NOMO-1 (cell line): ENCODE measurements at regions not wholly inside any gene's neighbourhood (a gene's known extent, or its start where the extent isn't known, plus 50 kb on each side); places are given as distances from the start of the nearest gene placed in this dataset.

ENCODE experiments used
- DNase-seq, 2 experiments: peaks; one replicate each; lab custom pipeline; 2025; ENCODE audit not compliant: unreplicated experiment in 2 of 2; lab: John Stamatoyannopoulos, UW

- no peak for DNase-seq
Observed at GRCh38 chr1:37308031-37308960, 166.1 kb upstream of the ZC3H12A start.

- DNase-seq = no peak
Observed at GRCh38 chr1:37309574-37309973, 164.8 kb upstream of the ZC3H12A start.

DNA sequence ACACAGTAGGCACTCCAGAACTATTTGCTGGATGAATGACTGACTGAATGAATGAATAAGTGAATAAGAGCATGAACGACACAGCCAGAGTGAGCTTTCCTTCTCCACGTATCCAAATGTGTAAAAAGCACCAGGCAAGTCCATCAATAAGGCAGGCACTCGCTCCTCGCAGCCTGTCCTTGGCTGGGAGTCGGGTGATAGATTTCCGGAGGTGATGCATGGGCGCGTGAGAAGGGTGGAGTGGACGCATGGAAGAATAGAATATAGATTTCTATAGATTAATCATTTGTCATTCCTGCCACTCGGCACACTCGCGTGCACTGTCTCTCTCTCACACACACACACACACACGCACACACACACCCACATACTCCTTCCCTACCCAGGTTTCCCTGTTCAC lies 164.3 kb upstream of the ZC3H12A start:
- DNase-seq = no peak

GRCh38 chr1:37315371-37315846 lies 159.0 kb upstream of the ZC3H12A start:
- DNase-seq = no peak

DNA sequence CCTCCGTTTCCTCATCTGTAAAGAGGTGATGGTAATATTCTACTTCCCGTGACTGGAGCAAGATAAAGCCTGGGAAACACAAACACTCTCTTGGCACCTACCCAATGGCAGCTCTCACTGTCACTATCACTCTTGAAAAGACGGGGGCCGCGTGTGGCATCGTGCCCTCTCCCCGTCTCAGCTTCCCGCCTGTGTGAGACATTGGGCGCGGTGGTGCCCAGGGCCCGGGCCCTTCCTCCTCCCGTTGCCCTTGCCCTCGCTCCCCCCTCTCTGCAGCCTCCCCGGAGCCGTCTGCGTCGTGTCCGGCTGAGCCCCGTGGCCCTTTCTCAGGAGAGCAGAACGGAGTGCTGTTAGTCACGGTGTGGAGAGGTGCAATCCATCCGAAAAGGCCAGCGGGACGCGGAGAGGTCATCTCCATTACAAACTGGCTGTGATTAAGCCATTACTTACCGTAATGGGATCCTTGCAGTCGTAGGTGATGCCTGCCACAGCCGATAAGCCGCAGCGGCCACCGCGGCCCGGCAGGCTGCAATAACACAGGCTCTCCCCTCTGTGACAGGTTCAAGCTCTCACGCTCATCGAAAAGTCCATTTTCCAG lies 156.4 kb upstream of the ZC3H12A start:
- no peak for DNase-seq

DNA sequence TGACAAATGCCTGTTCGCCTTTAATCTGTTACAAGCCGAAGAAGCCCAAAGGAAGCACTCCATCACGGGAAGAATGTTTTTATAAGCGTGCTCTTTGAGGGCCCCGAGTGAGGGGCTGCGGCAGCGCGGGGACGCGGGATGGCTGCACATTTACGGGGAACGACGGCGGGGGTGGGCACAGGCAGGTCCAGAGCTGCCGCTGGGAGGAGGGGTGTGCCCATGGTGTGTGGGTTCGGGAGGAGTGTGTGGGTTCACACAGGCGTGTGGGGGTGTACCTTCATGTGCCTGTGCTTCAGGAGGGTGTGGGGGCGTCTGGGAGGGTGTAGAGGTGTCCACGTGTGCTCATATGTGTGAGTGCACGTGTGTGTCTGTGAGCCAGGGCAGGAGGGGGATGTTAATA lies 155.9 kb upstream of the ZC3H12A start:
- no peak for DNase-seq

- DNase-seq = no peak
Observed at GRCh38 chr1:37319284-37319683, 155.1 kb upstream of the ZC3H12A start.

DNA sequence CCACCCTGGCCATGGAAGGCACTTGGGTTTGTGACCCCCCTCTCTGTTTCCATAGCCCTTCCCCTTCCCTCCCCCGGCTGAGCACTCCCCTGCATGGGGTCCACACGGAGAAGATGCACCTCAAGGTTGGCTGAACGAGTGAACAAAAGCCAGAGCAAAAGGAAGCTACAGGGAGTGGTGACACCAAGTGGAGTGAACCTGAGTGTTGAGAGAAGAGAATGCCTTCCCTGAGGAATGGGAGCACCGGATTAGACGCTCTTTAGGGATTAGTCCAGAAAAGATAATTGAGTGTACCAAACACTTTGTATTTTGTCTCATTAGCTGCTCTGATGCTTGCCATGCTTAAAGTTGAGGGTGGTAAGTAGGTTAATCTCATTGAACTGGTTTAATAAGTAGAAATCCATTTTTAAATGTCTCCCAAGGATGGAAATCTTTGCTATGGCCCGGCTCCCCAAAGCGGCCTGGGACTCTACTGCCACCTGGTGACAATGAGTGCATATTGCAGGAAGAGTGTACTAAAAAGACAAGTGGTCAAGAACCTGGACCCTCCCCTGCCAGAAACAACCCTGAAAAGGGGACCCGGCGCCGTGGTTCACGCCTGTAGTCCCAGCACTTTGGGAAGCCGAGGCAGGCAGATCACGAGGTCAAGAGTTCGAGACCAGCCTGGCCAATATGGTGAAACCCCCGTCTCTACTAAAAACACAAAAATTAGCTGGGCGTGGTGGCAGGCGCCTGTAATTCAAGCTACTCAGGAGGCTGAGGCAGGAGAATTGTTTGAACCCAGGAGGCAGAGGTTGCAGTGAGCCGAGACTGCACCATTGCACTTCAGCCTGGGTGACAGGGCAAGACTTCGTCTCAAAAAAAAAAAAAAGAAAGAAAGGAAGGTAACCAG lies 150.6 kb upstream of the ZC3H12A start:
- peak in 1 of 2 experiments; percentile 6 for DNase-seq

DNA sequence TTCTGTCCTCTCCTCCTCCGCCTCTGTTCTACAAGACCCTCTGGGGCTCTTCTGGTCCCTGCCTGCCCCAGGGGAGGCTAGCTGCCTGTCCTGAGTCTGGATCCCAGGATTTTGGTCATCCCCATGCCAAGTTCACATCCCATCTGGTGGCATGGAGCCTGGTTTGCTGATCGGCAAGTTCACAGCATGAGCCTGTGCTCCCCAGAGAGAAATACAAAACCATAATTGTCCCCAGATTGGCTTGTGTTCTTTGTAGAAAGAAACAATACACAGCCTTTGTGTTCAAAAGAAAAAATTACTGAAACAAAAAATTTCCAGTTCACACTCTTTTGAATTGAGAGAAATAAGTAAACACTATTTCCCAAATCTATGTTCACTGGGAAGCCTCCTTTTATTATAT lies 149.4 kb upstream of the ZC3H12A start:
- no peak for DNase-seq

DNA sequence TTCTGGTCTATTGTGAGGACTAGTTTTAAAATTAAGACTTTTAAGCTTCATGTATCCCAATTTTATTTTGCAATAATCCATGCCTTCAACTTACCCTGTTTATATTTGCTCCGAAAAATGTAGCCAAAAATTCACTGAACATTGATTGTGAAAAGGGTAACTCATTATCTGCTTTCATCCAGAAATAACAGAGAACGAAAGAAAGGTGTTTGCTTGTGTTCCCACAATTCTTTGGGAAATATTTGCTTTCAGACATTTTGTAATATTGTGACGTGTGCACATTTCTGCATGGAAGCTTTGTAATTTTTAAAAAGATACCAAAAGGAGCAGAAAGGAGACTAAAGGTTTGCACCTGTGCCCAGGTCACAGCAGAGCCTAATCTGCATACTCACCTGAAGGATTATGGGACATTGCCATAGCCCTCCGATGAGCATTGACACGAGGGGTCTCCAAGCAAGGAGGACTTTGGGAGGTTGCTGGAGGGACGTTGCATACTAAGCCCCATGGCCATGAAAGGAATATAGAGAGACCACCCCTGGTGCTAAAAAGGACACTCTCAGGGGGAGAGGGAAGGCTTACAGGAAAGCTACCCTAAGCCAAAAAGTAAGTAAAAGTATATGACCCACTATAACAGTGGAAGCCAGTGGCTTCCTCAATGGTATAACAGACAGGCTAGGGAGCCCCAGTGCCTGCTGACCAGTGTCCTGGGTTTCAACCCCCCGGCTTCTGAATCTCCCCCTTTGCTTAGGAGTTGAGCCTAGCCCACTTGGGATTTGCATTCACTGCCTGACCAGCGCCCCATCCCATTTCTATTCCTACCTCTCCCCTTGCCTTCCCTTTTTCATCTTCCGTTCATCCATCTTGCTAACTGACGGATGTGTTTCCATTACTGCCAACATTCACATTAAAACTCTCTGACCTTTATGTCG lies 148.6 kb upstream of the ZC3H12A start:
- DNase-seq = no peak

DNA sequence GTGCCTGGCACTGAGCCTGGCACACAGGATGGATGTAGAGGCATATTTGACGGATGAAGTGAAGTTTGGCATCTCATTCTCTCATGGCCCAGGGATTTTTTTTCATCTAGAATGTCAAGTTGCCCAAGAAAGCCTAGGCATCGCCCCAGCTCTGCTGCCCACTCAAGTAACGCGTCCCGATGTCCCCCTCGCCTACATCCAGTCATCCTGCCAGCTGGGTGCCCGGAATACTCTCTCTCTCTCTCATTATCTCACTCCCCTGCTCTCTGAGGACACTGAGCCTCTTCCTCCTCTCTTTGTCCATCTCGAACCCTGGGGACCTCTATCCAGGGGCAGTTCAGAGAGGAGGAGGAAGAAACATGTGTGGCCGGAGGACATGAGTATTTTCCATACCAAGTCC lies 142.3 kb upstream of the ZC3H12A start:
- no peak for DNase-seq

GRCh38 chr1:37338658-37339057 lies 135.7 kb upstream of the ZC3H12A start:
- DNase-seq = no peak

- no peak for DNase-seq
Observed at GRCh38 chr1:37342736-37343135, 131.6 kb upstream of the ZC3H12A start.

DNA sequence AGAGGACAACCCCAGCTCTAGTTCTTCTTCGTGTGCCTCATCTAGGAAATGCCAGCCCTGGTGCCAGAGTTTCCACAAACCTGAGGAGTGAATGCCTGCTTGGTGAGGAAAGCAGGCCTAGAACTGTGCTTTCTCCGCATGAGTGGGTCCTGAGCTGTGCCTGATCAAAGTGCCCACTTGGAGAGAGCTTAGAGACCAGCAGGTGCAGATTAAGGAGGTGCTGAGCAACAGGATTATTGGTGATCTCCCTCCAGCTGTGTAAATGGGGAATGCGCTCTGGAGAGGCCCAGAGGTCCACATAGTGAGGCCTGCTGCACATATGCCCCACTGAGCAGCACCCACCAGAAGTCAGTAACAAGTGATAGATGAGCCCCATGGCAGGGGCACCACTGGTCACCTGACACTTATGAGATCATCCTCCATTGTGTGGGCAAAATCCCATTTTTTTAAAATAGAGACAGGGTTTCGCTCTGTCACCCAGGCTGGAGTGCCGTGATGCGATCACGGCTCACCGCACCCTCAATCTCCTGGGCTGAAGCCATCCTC lies 127.2 kb upstream of the ZC3H12A start:
- DNase-seq = no peak

GRCh38 chr1:37353871-37354270 lies 120.5 kb upstream of the ZC3H12A start:
- no peak for DNase-seq

DNA sequence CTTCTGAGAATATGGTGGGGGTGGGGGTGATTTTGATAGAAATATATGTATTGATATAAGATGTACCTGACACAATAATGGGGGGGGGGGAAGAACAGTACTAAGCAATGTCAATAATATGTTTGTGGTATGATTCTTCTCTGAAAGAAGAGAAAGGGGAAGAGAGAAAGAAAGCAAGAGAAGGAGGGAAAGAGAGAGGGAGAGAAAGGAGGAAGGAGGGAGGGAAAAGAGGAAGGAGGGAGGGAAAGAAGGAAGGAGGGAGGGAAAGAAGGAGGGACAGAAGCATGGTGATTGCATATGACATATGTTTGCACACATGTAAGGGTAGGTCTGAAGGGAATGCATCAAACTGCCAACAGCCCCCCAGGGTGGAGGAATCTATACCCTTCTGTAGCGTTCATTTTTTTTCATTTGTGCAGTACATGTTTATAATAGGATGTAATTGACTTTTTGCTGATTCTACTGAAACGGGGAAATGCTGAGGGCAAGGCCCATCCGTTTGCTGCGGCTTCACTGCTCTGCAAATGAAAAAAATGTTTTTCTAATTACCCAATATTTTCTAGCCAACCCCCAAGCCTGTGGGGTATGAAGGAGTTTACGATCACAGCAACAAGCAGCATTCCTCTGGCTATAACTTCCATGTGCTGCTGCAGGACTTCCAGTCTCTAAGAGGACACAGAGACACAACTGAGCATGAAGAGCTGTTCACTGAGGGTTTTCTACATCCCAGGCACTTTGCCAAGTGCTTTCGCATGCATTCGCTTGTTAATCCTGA lies 119.3 kb upstream of the ZC3H12A start:
- DNase-seq = no peak

DNA sequence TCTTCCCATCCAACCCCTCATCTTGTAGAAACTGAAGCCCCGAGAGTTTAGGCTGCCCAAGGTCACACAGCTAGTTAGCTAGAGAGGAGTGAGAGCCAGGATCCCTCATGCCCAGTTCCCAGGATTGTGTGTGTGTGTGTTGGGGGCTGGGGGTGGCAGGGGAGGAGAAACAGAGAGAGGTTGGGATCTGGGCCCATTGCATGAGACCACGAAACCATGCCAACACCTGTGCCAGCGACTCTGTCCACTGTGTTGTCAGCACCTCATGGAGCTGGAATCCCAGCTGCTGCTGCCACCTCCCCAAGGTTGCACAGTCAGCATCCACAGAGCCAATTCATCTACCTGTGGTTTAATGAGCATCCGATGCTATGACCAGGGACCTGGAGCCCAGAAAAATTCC lies 115.4 kb upstream of the ZC3H12A start:
- DNase-seq = no peak

DNA sequence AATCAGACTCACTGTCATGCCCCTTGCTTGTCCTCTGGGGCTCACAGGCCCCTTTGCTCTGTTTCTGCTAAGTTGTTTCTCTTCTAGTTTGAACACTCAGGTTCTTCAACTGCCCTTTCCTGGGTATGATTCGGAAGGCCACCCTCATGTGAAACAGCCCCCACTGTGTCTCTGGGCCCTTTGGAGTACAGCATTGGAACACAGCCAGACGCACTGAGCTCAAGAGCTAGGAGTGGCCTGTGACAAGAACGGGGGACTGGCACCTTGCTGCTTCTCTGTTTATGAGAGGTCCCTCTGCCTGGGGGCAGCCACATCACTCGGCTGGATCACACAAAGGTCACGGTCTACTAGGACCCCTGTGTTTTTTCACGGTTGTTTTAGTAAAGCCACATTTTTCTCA lies 114.4 kb upstream of the ZC3H12A start:
- no peak for DNase-seq
